ENCODE measurements at regions not wholly inside any gene's neighbourhood (a gene's known extent, or its start where the extent isn't known, plus 50 kb on each side); places are given as distances from the start of the nearest gene placed in this dataset.
A peak's percentile ranks its signal among the peaks of the same experiment; 100 is the strongest.

GRCh38 chr7:155219947-155220769, 77.5 kb upstream of the INSIG1 start:
- Histone ChIP-seq H4K20me1 (replicated peaks; ENCODE audit: insufficient read depth) (no peaks in the 10 kb centered on the region), H3F3A (replicated peaks; ENCODE audit: low read depth) (no peaks in the 10 kb centered on the region), H3K4me3 (no peak overlapping the region), H3K27ac (ENCODE audit: low read depth) (no peak overlapping the region), H3K4me2 (no peak overlapping the region), H3K79me2 (replicated peaks; ENCODE audit: insufficient read depth) (no peaks in the 10 kb centered on the region), H3K27me3 (ENCODE audit: insufficient read depth) (no peaks in the 10 kb centered on the region), H3K36me3 (ENCODE audit: insufficient read depth) (no peaks in the 10 kb centered on the region), H3K9me2 (ENCODE audit: insufficient read depth) (no peaks in the 10 kb centered on the region), H3K4me1 (ENCODE audit: insufficient read depth) (no peaks in the 10 kb centered on the region; the same call in 1 of the 2 replicates), H2AFZ (no peak overlapping the region; the same call in 1 of the 2 replicates)
- H3K9me3 Mint-ChIP-seq = no peaks in the 10 kb centered on the region; the same call in 2 of the 3 replicates
- H3K4me1 Mint-ChIP-seq = peaks cover 17% of the 10 kb centered on the region
- TF ChIP-seq EZH2phosphoT487 (IDR thresholded peaks at IDR 0.05; ENCODE audit: unreplicated experiment) = no peak
- TF ChIP-seq JUNB (IDR thresholded peaks at IDR 0.05; ENCODE audit: unreplicated experiment) = no peak
- TF ChIP-seq NANOG (IDR thresholded peaks at IDR 0.05; ENCODE audit: borderline replicate concordance) = no peak
- TF ChIP-seq CTCF (conservative IDR thresholded peaks at IDR 0.05; ENCODE audit: low read depth in 2 of 2) = no peak
- H3K36me3 Mint-ChIP-seq (ENCODE audit: low read depth) = no peaks in the 10 kb centered on the region
- H3K27ac Mint-ChIP-seq = no peak overlapping the region
- DNase-seq (ENCODE audit: low spot score) (no peak), ATAC-seq (peak; percentile 59)
- peaks cover 12% of the 10 kb centered on the region for H3K27me3 Mint-ChIP-seq (ENCODE audit: insufficient read depth, low read depth, poor library complexity)
- no peak overlapping the region for H3K4me3 Mint-ChIP-seq

- no peak overlapping the region for H3K27ac Mint-ChIP-seq
- H2AFZ ChIP-seq = no peak overlapping the region; the same call in 1 of the 2 replicates
- no peaks in the 10 kb centered on the region for H3K9me2 ChIP-seq (ENCODE audit: insufficient read depth)
- H3K4me1 ChIP-seq (ENCODE audit: insufficient read depth) = no peaks in the 10 kb centered on the region; the same call in 1 of the 2 replicates
- no peak overlapping the region for H3K4me3 Mint-ChIP-seq
- H3K27me3 ChIP-seq (ENCODE audit: insufficient read depth) = no peaks in the 10 kb centered on the region
- peaks cover 20% of the 10 kb centered on the region for H3K4me1 Mint-ChIP-seq
- peaks cover 10% of the 10 kb centered on the region for H3K27me3 Mint-ChIP-seq (ENCODE audit: insufficient read depth, low read depth, poor library complexity)
- no peak overlapping the region for H3K27ac ChIP-seq (ENCODE audit: low read depth)
- H3K36me3 Mint-ChIP-seq (ENCODE audit: low read depth) = no peaks in the 10 kb centered on the region; the same call in 2 of the 3 replicates
- ATAC-seq = no peak
- H3K9me3 Mint-ChIP-seq = no peaks in the 10 kb centered on the region; the same call in 2 of the 3 replicates
- no peaks in the 10 kb centered on the region for H3K36me3 ChIP-seq (ENCODE audit: insufficient read depth)
- no peak overlapping the region for H3K4me2 ChIP-seq
- no peaks in the 10 kb centered on the region for H3K79me2 ChIP-seq (replicated peaks; ENCODE audit: insufficient read depth)
- no peak overlapping the region for H3K4me3 ChIP-seq
- no peak for DNase-seq (ENCODE audit: low spot score)
- no peaks in the 10 kb centered on the region for H4K20me1 ChIP-seq (replicated peaks; ENCODE audit: insufficient read depth)
- H3F3A ChIP-seq (replicated peaks; ENCODE audit: low read depth) = no peaks in the 10 kb centered on the region
- TF ChIP-seq REST (IDR thresholded peaks at IDR 0.05; ENCODE audit: unreplicated experiment) (no peak), ETS1 (IDR thresholded peaks at IDR 0.05) (no peak), STAT1 (IDR thresholded peaks at IDR 0.05; ENCODE audit: unreplicated experiment) (no peak), ZNF331 (CRISPR knock-in tag; IDR thresholded peaks at IDR 0.05; ENCODE audit: low read depth) (no peak), ZNF114 (CRISPR knock-in tag; IDR thresholded peaks at IDR 0.05) (no peak)
Observed at GRCh38 chr7:155220903-155221302, 76.8 kb upstream of the INSIG1 start.

All from GM23338 (cell line).